ENCODE measurements at regions not wholly inside any gene's neighbourhood (a gene's known extent, or its start where the extent isn't known, plus 50 kb on each side); places are given as distances from the start of the nearest gene placed in this dataset.

DNA sequence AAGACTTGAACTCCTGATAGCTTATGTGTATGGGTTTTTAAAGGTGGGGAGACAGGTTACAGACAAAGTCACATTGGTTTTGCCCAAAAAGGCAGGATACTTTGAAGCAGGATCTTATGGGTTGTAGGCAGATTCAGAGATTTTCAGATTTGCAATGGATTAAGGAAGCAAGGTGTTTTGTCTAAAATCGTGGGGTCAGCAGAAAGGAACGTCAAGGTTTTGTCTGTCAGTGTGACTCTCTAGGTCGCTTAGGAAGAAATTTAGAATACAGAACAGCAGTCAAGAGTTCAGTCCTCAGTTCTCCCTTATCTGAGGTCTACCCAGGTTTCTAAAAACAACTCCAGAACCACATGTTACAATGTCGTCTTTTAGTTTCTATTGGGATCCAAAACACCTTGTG, 361.0 kb downstream of the SQOR start:
- H3K36me3 ChIP-seq (ENCODE audit: insufficient read depth, low read length) = no peaks in the 10 kb centered on the region
- H3K9ac ChIP-seq (ENCODE audit: low read length) = no peak overlapping the region
- H3K9me3 ChIP-seq (ENCODE audit: insufficient read depth, low read depth, low read length) = no peaks in the 10 kb centered on the region
- Mint-ChIP-seq H3K9me3 (ENCODE audit: unreplicated experiment) (peaks cover under 1% of the 10 kb centered on the region), H3K4me3 (ENCODE audit: unreplicated experiment) (no peak overlapping the region), H3K36me3 (ENCODE audit: low read depth, unreplicated experiment) (no peaks in the 10 kb centered on the region), H3K27me3 (ENCODE audit: low read depth, unreplicated experiment) (no peaks in the 10 kb centered on the region), H3K4me1 (ENCODE audit: low read depth, unreplicated experiment) (no peaks in the 10 kb centered on the region), H3K27ac (ENCODE audit: unreplicated experiment) (no peak overlapping the region)
- H3K4me3 ChIP-seq (ENCODE audit: insufficient read depth, low read depth, low read length) = no peak overlapping the region
- no peaks in the 10 kb centered on the region for H3K4me1 ChIP-seq (ENCODE audit: insufficient read depth, low read length)
- no peaks in the 10 kb centered on the region for H3K79me2 ChIP-seq (ENCODE audit: insufficient read depth, low read length)
- TF ChIP-seq EZH2 (IDR thresholded peaks at IDR 0.05; ENCODE audit: insufficient read depth, low read length) = no peak
- TF ChIP-seq, protein P1, sequence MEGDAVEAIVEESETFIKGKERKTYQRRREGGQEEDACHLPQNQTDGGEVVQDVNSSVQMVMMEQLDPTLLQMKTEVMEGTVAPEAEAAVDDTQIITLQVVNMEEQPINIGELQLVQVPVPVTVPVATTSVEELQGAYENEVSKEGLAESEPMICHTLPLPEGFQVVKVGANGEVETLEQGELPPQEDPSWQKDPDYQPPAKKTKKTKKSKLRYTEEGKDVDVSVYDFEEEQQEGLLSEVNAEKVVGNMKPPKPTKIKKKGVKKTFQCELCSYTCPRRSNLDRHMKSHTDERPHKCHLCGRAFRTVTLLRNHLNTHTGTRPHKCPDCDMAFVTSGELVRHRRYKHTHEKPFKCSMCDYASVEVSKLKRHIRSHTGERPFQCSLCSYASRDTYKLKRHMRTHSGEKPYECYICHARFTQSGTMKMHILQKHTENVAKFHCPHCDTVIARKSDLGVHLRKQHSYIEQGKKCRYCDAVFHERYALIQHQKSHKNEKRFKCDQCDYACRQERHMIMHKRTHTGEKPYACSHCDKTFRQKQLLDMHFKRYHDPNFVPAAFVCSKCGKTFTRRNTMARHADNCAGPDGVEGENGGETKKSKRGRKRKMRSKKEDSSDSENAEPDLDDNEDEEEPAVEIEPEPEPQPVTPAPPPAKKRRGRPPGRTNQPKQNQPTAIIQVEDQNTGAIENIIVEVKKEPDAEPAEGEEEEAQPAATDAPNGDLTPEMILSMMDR (IDR thresholded peaks at IDR 0.05; ENCODE audit: insufficient read depth, low read depth, low read length) = no peak
- no peak for DNase-seq (ENCODE audit: low read depth)
- no peak for FAIRE-seq
- H4K20me1 ChIP-seq (ENCODE audit: insufficient read depth, low read length) = no peaks in the 10 kb centered on the region
- H3K4me2 ChIP-seq (ENCODE audit: low read length) = no peak overlapping the region
- no peaks in the 10 kb centered on the region for H3K27me3 ChIP-seq (ENCODE audit: insufficient read depth, low read length)
- no peak overlapping the region for H2AFZ ChIP-seq (ENCODE audit: low read depth, low read length)
- no peak overlapping the region for H3K27ac ChIP-seq (ENCODE audit: low read depth, low read length)

DNA sequence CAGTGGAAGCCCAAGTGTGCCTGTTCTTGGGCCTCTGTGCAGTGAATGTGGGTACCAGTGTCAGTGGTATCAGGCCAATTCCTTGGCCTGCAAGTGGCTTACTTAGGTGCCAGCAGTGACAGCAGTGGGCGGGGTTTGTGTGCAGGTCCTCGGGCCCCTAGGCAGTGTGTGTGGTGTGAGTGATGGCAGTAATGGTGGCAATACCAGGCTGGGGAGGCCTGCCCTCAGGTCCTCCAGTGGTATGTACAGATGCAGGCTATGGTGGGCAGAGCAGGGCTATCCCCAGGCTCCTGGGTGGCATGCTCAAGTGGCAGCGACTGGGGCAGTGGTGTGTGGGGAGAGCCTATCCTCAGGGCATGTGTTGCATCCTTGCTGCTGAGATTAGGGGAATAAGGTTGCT, 379.7 kb downstream of the SQOR start:
- H3K27ac ChIP-seq (ENCODE audit: low read depth, low read length) = no peak overlapping the region
- no peak overlapping the region for H2AFZ ChIP-seq (ENCODE audit: low read depth, low read length)
- H3K27me3 Mint-ChIP-seq (ENCODE audit: low read depth, unreplicated experiment) = no peaks in the 10 kb centered on the region
- H3K4me1 Mint-ChIP-seq (ENCODE audit: low read depth, unreplicated experiment) = no peaks in the 10 kb centered on the region
- no peak overlapping the region for H3K4me2 ChIP-seq (ENCODE audit: low read length)
- H3K27ac Mint-ChIP-seq (ENCODE audit: unreplicated experiment) = no peak overlapping the region
- no peak overlapping the region for H3K9ac ChIP-seq (ENCODE audit: low read length)
- H3K4me1 ChIP-seq (ENCODE audit: insufficient read depth, low read length) = no peaks in the 10 kb centered on the region
- no peaks in the 10 kb centered on the region for H4K20me1 ChIP-seq (ENCODE audit: insufficient read depth, low read length)
- no peak for FAIRE-seq
- no peak for TF ChIP-seq EZH2 (IDR thresholded peaks at IDR 0.05; ENCODE audit: insufficient read depth, low read length)
- TF ChIP-seq, protein P1 (IDR thresholded peaks at IDR 0.05; ENCODE audit: insufficient read depth, low read depth, low read length) = no peak
- no peaks in the 10 kb centered on the region for H3K36me3 ChIP-seq (ENCODE audit: insufficient read depth, low read length)
- no peak for DNase-seq (ENCODE audit: low read depth)
- no peaks in the 10 kb centered on the region for H3K79me2 ChIP-seq (ENCODE audit: insufficient read depth, low read length)
- no peak overlapping the region for H3K4me3 ChIP-seq (ENCODE audit: insufficient read depth, low read depth, low read length)
- peaks cover 6% of the 10 kb centered on the region for H3K9me3 ChIP-seq (ENCODE audit: insufficient read depth, low read depth, low read length)
- peaks cover 18% of the 10 kb centered on the region for H3K9me3 Mint-ChIP-seq (ENCODE audit: unreplicated experiment)
- H3K36me3 Mint-ChIP-seq (ENCODE audit: low read depth, unreplicated experiment) = no peaks in the 10 kb centered on the region
- H3K27me3 ChIP-seq (ENCODE audit: insufficient read depth, low read length) = no peaks in the 10 kb centered on the region
- H3K4me3 Mint-ChIP-seq (ENCODE audit: unreplicated experiment) = no peak overlapping the region

DNA sequence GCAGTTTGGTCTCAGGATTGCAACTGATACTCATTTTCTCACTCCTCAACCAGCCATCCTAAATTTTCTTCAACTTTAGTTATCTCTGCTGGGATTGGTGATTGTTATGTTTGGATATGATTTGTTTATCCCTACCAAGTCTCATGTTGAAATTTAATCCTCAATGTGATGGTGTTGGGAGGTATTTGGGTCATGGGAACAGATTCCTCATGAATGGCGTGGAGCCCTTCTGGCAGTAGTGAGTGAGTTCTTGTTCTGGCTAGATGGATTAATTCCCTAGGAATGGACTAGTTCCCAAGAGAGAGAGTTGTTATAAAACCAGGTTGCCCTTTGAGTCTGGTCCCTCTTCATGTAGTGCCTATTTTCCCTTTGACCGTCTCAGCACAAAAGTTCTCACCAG, 399.9 kb downstream of the SQOR start:
- Histone ChIP-seq H3K9ac (ENCODE audit: low read length) (no peak overlapping the region), H3K9me3 (ENCODE audit: insufficient read depth, low read depth, low read length) (no peaks in the 10 kb centered on the region), H4K20me1 (ENCODE audit: insufficient read depth, low read length) (no peaks in the 10 kb centered on the region), H3K27me3 (ENCODE audit: insufficient read depth, low read length) (no peaks in the 10 kb centered on the region), H2AFZ (ENCODE audit: low read depth, low read length) (no peak overlapping the region), H3K4me3 (ENCODE audit: insufficient read depth, low read depth, low read length) (no peak overlapping the region), H3K4me1 (ENCODE audit: insufficient read depth, low read length) (no peaks in the 10 kb centered on the region), H3K79me2 (ENCODE audit: insufficient read depth, low read length) (no peaks in the 10 kb centered on the region), H3K36me3 (ENCODE audit: insufficient read depth, low read length) (no peaks in the 10 kb centered on the region), H3K4me2 (ENCODE audit: low read length) (no peak overlapping the region), H3K27ac (ENCODE audit: low read depth, low read length) (no peak overlapping the region)
- Mint-ChIP-seq H3K27me3 (ENCODE audit: low read depth, unreplicated experiment) (peaks cover 1% of the 10 kb centered on the region), H3K36me3 (ENCODE audit: low read depth, unreplicated experiment) (no peaks in the 10 kb centered on the region), H3K4me1 (ENCODE audit: low read depth, unreplicated experiment) (no peaks in the 10 kb centered on the region), H3K27ac (ENCODE audit: unreplicated experiment) (no peak overlapping the region), H3K9me3 (ENCODE audit: unreplicated experiment) (peaks cover 2% of the 10 kb centered on the region), H3K4me3 (ENCODE audit: unreplicated experiment) (no peak overlapping the region)
- TF ChIP-seq, protein P1 (IDR thresholded peaks at IDR 0.05; ENCODE audit: insufficient read depth, low read depth, low read length) = no peak
- TF ChIP-seq EZH2 (IDR thresholded peaks at IDR 0.05; ENCODE audit: insufficient read depth, low read length) = no peak
- FAIRE-seq (no peak), DNase-seq (ENCODE audit: low read depth) (no peak)

All from astrocyte (in vitro differentiated cells and primary cell).